T-cell (primary cell): ENCODE measurements at regions not wholly inside any gene's neighbourhood (a gene's known extent, or its start where the extent isn't known, plus 50 kb on each side); places are given as distances from the start of the nearest gene placed in this dataset.
"Not testable (repeated sequence)": the region's sequence is repeated elsewhere in the genome, so short reads cannot be mapped to it uniquely, and the experiment has no call there.

Experiments used
- ATAC-seq, 4 experiments: fragments of 200-7000 bp in 3 of 4; fragments of 150-1000 bp in 1 of 4; cut with Tn5 transposase; replicated peaks in 1 of 4; 1 replicate in 3 of 4; 2 replicates in 1 of 4; pipeline ENCODE4 v1.10.0; 2021; ENCODE audit warnings: moderate library complexity in 3 of 4, mild to moderate bottlenecking in 2 of 4, moderate number of reproducible peaks in 1 of 4
- CTCF ChIA-PET, 2 donors: fragments of 300-600 bp; sonication (Branson Sonifier 250); formaldehyde crosslinking; loops; one replicate each; lab custom pipeline; 2022; ENCODE audit warnings: antibody characterized with exemption in 2 of 2; lab: Charles Lee
- POLR2A ChIA-PET, 2 donors: fragments of 300-600 bp; sonication (Branson Sonifier 250); formaldehyde crosslinking; loops; one replicate each; lab custom pipeline; 2022; ENCODE audit warnings: antibody characterized with exemption in 2 of 2; lab: Charles Lee
- DNase-seq, 35 experiments: peaks; one replicate each; pipeline versions ENCODE4 v3.0.0 to v3.0.0-alpha.2; 2013 to 2023
- H3K27ac ChIP-seq: one replicate; pipeline ENCODE4 v1.5.1; 2013; ENCODE audit warnings: low read length
- H3K27me3 ChIP-seq, 2 experiments: replicated peaks in 1 of 2; 1 replicate in 1 of 2; 2 replicates in 1 of 2; pipeline versions ENCODE4 v1.6.1 to v1.7.0; 2013; ENCODE audit warnings: low read length in 1 of 2, mixed read lengths in 1 of 2; ENCODE audit not compliant: control insufficient read depth in 2 of 2, insufficient read depth in 2 of 2; ENCODE audit errors: extremely low read depth in 1 of 2
- H3K36me3 ChIP-seq, 2 donors: 1 replicate in 1 of 2; 2 replicates in 1 of 2; pipeline versions ENCODE4 v1.6.1 to v1.7.0; 2013; ENCODE audit warnings: low read length in 1 of 2; ENCODE audit not compliant: control insufficient read depth in 2 of 2, insufficient read depth in 1 of 2; ENCODE audit errors: extremely low read depth in 1 of 2
- H3K4me1 ChIP-seq, 2 experiments: 1 replicate in 1 of 2; 2 replicates in 1 of 2; pipeline versions ENCODE4 v1.6.1 to v1.7.0; 2013; ENCODE audit warnings: low read length in 2 of 2, mixed read lengths in 1 of 2; ENCODE audit not compliant: insufficient read depth in 2 of 2, control insufficient read depth in 1 of 2; ENCODE audit errors: extremely low read depth in 1 of 2
- H3K4me3 ChIP-seq, 2 donors: 1 replicate in 1 of 2; 2 replicates in 1 of 2; pipeline versions ENCODE4 v1.5.1 to v1.7.0; 2013; ENCODE audit warnings: mild to moderate bottlenecking in 2 of 2, low read length in 1 of 2, moderate library complexity in 1 of 2; ENCODE audit not compliant: control insufficient read depth in 1 of 2; ENCODE audit errors: extremely low read depth in 1 of 2
- H3K9me3 ChIP-seq: 2 replicates; pipeline ENCODE4 v1.7.0; 2013
- H3K27ac Mint-ChIP-seq, 2 donors: one replicate each; pipeline ENCODE4 v1.8.0; 2020 to 2021; ENCODE audit warnings: mild to moderate bottlenecking in 2 of 2, mixed read lengths in 2 of 2
- H3K27me3 Mint-ChIP-seq, 2 donors: one replicate each; pipeline ENCODE4 v1.8.0; 2021 to 2022; ENCODE audit warnings: mixed read lengths in 2 of 2
- H3K36me3 Mint-ChIP-seq: one replicate; pipeline ENCODE4 v1.8.0; 2021; ENCODE audit warnings: mixed read lengths
- H3K4me1 Mint-ChIP-seq, 3 donors: one replicate each; pipeline ENCODE4 v1.8.0; 2020 to 2022; ENCODE audit warnings: mixed read lengths in 3 of 3, mild to moderate bottlenecking in 1 of 3
- H3K4me3 Mint-ChIP-seq, 3 donors: one replicate each; pipeline ENCODE4 v1.8.0; 2020 to 2022; ENCODE audit warnings: mild to moderate bottlenecking in 3 of 3, mixed read lengths in 3 of 3, moderate library complexity in 3 of 3
- H3K9me3 Mint-ChIP-seq, 3 donors: one replicate each; pipeline ENCODE4 v1.8.0; 2020 to 2022; ENCODE audit warnings: mixed read lengths in 3 of 3
- WGBS: methylation state at CpG from one replicate; pipeline ENCODE4 v1.1.5; 2013; ENCODE audit warnings: missing lambda C conversion rate; ENCODE audit not compliant: insufficient coverage; 5-methylcytosine and 5-hydroxymethylcytosine counted together

GRCh38 chr7:135872861-135873260 lies 104.3 kb downstream of the MTPN start:
- no CpG with 5 or more reads among the region's 4 CpGs for WGBS
- DNase-seq, H3K4me3 Mint-ChIP-seq, H3K36me3 Mint-ChIP-seq, H3K4me1 Mint-ChIP-seq, ATAC-seq, H3K9me3 ChIP-seq, CTCF ChIA-PET, H3K27ac Mint-ChIP-seq, H3K36me3 ChIP-seq, H3K4me3 ChIP-seq, H3K27ac ChIP-seq, H3K27me3 Mint-ChIP-seq, POLR2A ChIA-PET, H3K9me3 Mint-ChIP-seq, H3K4me1 ChIP-seq, H3K27me3 ChIP-seq: not testable (repeated sequence)

GRCh38 chr7:135862586-135863340 lies 114.2 kb upstream of the FAM180A start:
- WGBS = 58% methylated on average over 6 of the region's 8 CpGs
- Histone ChIP-seq H3K9me3 (no peaks in the 10 kb centered on the region), H3K27me3 (peaks cover 0 to 3% of the 10 kb centered on the region in 2 experiments), H3K4me3 (no peak overlapping the region), H3K36me3 (no peaks in the 10 kb centered on the region), H3K27ac (no peak overlapping the region), H3K4me1 (no peaks in the 10 kb centered on the region)
- no peaks in the 10 kb centered on the region for H3K36me3 Mint-ChIP-seq
- CTCF ChIA-PET = interaction anchor here in 1 of 2 donors (0.7 kb wide), 1 partner anchor 31 kb away, joined by 3 read pairs; no protein-coding TSS in a partner anchor
- peaks cover 0 to 3% (median 0%) of the 10 kb centered on the region in 3 donors for H3K9me3 Mint-ChIP-seq
- no peak for DNase-seq
- H3K27ac Mint-ChIP-seq = no peak overlapping the region
- ATAC-seq = no peak
- H3K4me3 Mint-ChIP-seq = no peak overlapping the region
- H3K27me3 Mint-ChIP-seq = no peaks in the 10 kb centered on the region
- POLR2A ChIA-PET = no interaction called here
- no peaks in the 10 kb centered on the region for H3K4me1 Mint-ChIP-seq

GRCh38 chr7:135859538-135859937 lies 110.9 kb upstream of the FAM180A start:
- H3K36me3 Mint-ChIP-seq = no peaks in the 10 kb centered on the region
- H3K27ac ChIP-seq = no peak overlapping the region
- H3K9me3 ChIP-seq = no peaks in the 10 kb centered on the region
- H3K4me1 ChIP-seq = no peaks in the 10 kb centered on the region
- no peaks in the 10 kb centered on the region for H3K27me3 Mint-ChIP-seq
- no peak for DNase-seq
- peaks cover 0 to 5% (median 5%) of the 10 kb centered on the region in 3 donors for H3K4me1 Mint-ChIP-seq
- H3K36me3 ChIP-seq = no peaks in the 10 kb centered on the region
- H3K9me3 Mint-ChIP-seq = peaks cover 0 to 3% (median 0%) of the 10 kb centered on the region in 3 donors
- no peak overlapping the region for H3K27ac Mint-ChIP-seq
- no CpG with 5 or more reads among the region's 2 CpGs for WGBS
- no peak for ATAC-seq
- peaks cover 0 to 6% of the 10 kb centered on the region in 2 experiments for H3K27me3 ChIP-seq
- POLR2A ChIA-PET = no interaction called here
- no peak overlapping the region for H3K4me3 ChIP-seq
- H3K4me3 Mint-ChIP-seq = no peak overlapping the region
- CTCF ChIA-PET = interaction anchor here in 1 of 2 donors (0.7 kb wide), 1 partner anchor 957 kb away, joined by 5 read pairs; no protein-coding TSS in a partner anchor

- Mint-ChIP-seq H3K9me3 (peaks cover 0 to 3% (median 0%) of the 10 kb centered on the region in 3 donors), H3K36me3 (no peaks in the 10 kb centered on the region), H3K4me3 (no peak overlapping the region), H3K4me1 (peaks cover 0 to 5% (median 5%) of the 10 kb centered on the region in 3 donors), H3K27ac (no peak overlapping the region), H3K27me3 (no peaks in the 10 kb centered on the region)
- no peak for DNase-seq
- no peaks in the 10 kb centered on the region for H3K9me3 ChIP-seq
- no peaks in the 10 kb centered on the region for H3K4me1 ChIP-seq
- POLR2A ChIA-PET = no interaction called here
- ATAC-seq = no peak
- H3K27ac ChIP-seq = no peak overlapping the region
- CTCF ChIA-PET = no interaction called here
- H3K36me3 ChIP-seq = no peaks in the 10 kb centered on the region
- peaks cover 0 to 6% of the 10 kb centered on the region in 2 experiments for H3K27me3 ChIP-seq
- no peak overlapping the region for H3K4me3 ChIP-seq
- WGBS = 86% methylated on average over 2 of the region's 6 CpGs
Measured at GRCh38 chr7:135858851-135859250, 110.2 kb upstream of the FAM180A start.

- H3K36me3 ChIP-seq = no peaks in the 10 kb centered on the region
- ChIA-PET CTCF (no interaction called here), POLR2A (no interaction called here)
- Mint-ChIP-seq H3K27me3 (no peaks in the 10 kb centered on the region), H3K27ac (no peak overlapping the region), H3K9me3 (peaks cover 0 to 3% (median 0%) of the 10 kb centered on the region in 3 donors), H3K36me3 (no peaks in the 10 kb centered on the region), H3K4me1 (peaks cover 0 to 5% (median 5%) of the 10 kb centered on the region in 3 donors), H3K4me3 (no peak overlapping the region)
- ATAC-seq (no peak), DNase-seq (no peak)
- WGBS = 83% methylated on average over 4 of the region's 4 CpGs
- H3K27ac ChIP-seq = no peak overlapping the region
- H3K27me3 ChIP-seq = peaks cover 0 to 6% of the 10 kb centered on the region in 2 experiments
- H3K4me1 ChIP-seq = no peaks in the 10 kb centered on the region
- H3K9me3 ChIP-seq = no peaks in the 10 kb centered on the region
- no peak overlapping the region for H3K4me3 ChIP-seq
Measured at GRCh38 chr7:135858379-135858778, 109.8 kb upstream of the FAM180A start.

GRCh38 chr7:135857519-135858274 lies 109.1 kb upstream of the FAM180A start:
- Histone ChIP-seq H3K4me1 (no peaks in the 10 kb centered on the region), H3K4me3 (no peak overlapping the region), H3K9me3 (no peaks in the 10 kb centered on the region), H3K27me3 (peaks cover 0 to 6% of the 10 kb centered on the region in 2 experiments), H3K27ac (no peak overlapping the region), H3K36me3 (no peaks in the 10 kb centered on the region)
- Mint-ChIP-seq H3K4me1 (peaks cover 0 to 5% (median 5%) of the 10 kb centered on the region in 3 donors), H3K36me3 (no peaks in the 10 kb centered on the region), H3K9me3 (peaks cover 0 to 3% (median under 1%) of the 10 kb centered on the region in 3 donors), H3K27me3 (no peaks in the 10 kb centered on the region), H3K4me3 (no peak overlapping the region), H3K27ac (no peak overlapping the region)
- ChIA-PET CTCF (no interaction called here), POLR2A (no interaction called here)
- WGBS = 64% methylated on average over 2 of the region's 3 CpGs
- DNase-seq (no peak), ATAC-seq (no peak)
